Stomach (tissue), 4 donors: ENCODE measurements at regions not wholly inside any gene's neighbourhood (a gene's known extent, or its start where the extent isn't known, plus 50 kb on each side); places are given as distances from the start of the nearest gene placed in this dataset.

Experiments
- CTCF ChIP-seq, 7 experiments: fragments of 450-650 bp in 4 of 7; fragments of 200-600 bp in 3 of 7; sonication (generic) in 3 of 7; IDR thresholded peaks; one replicate each; pipeline ENCODE4 v1.5.1; 2016 to 2019; ENCODE audit warnings: antibody characterized with exemption in 7 of 7, control low read depth in 2 of 7, mild to moderate bottlenecking in 1 of 7
- EP300 ChIP-seq: sonication (generic); formaldehyde crosslinking; IDR thresholded peaks from one replicate; pipeline ENCODE4 v1.6.1; 2017; ENCODE audit warnings: antibody characterized with exemption
- POLR2A ChIP-seq, 4 donors: fragments of 450-650 bp; IDR thresholded peaks; one replicate each; pipeline ENCODE4 v1.6.1; 2016; ENCODE audit warnings: antibody characterized with exemption in 4 of 4, control low read depth in 2 of 4, mild to moderate bottlenecking in 1 of 4, moderate library complexity in 1 of 4
- POLR2AphosphoS5 ChIP-seq, 3 donors: sonication (generic); formaldehyde crosslinking; IDR thresholded peaks; one replicate each; pipeline ENCODE4 v1.6.1; 2016; ENCODE audit warnings: antibody characterized with exemption in 3 of 3

- TF ChIP-seq CTCF (IDR thresholded peaks at IDR 0.05) (no peak), POLR2A (IDR thresholded peaks at IDR 0.05) (no peak), POLR2AphosphoS5 (IDR thresholded peaks at IDR 0.05) (no peak), EP300 (no peak)
Measured at GRCh38 chr14:26213846-26214575, 383.8 kb downstream of the NOVA1 start.
